ENCODE measurements at regions not wholly inside any gene's neighbourhood (a gene's known extent, or its start where the extent isn't known, plus 50 kb on each side); places are given as distances from the start of the nearest gene placed in this dataset.

DNA sequence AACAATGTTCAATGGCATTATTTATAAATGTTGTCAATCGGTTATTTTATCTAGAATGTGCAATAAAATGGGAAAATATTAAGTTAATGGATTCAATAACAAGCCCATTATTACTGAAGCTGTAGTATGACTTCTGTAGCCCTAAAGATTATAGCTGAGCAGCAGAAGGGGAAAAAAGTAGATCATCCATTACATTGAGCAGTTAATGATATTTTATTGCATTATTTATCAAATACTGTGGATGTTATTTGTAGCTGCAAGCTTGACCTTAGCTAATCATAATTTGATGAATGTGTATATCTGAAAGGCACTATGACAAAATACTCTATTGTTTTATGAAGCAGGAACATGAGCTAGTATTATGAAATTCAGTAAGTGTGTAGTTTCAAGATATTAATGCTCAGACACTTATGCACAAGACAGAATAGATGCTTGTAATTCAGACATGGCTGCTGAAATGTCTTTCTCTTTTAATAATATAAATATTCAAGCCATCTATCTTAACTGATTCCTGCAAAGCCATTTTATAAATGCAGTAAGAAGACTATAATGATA lies 131.5 kb upstream of the MGAT4C start:
- TF ChIP-seq EP300 (IDR thresholded peaks at IDR 0.05) (no peak), POLR2A (IDR thresholded peaks at IDR 0.05) (no peak)
- TF ChIP-seq, protein P1, sequence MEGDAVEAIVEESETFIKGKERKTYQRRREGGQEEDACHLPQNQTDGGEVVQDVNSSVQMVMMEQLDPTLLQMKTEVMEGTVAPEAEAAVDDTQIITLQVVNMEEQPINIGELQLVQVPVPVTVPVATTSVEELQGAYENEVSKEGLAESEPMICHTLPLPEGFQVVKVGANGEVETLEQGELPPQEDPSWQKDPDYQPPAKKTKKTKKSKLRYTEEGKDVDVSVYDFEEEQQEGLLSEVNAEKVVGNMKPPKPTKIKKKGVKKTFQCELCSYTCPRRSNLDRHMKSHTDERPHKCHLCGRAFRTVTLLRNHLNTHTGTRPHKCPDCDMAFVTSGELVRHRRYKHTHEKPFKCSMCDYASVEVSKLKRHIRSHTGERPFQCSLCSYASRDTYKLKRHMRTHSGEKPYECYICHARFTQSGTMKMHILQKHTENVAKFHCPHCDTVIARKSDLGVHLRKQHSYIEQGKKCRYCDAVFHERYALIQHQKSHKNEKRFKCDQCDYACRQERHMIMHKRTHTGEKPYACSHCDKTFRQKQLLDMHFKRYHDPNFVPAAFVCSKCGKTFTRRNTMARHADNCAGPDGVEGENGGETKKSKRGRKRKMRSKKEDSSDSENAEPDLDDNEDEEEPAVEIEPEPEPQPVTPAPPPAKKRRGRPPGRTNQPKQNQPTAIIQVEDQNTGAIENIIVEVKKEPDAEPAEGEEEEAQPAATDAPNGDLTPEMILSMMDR (IDR thresholded peaks at IDR 0.05): no peak

Measured in upper lobe of left lung (tissue), 4 donors.